Pancreas (tissue), 10 donors: ENCODE measurements at regions not wholly inside any gene's neighbourhood (a gene's known extent, or its start where the extent isn't known, plus 50 kb on each side); places are given as distances from the start of the nearest gene placed in this dataset.

Source experiments
- ATAC-seq, 4 donors: fragments of 200-7000 bp; cut with Tn5 transposase; one replicate each; pipeline versions ENCODE4 v1.8.0 to v1.9.1; 2020; ENCODE audit warnings: mild to moderate bottlenecking in 4 of 4, moderate library complexity in 4 of 4
- DNase-seq, 6 donors: peaks; one replicate each; pipeline ENCODE4 v3.0.0-alpha.2; 2020
- FAIRE-seq: peaks from 2 replicates; lab custom pipeline; 2012; peaks lifted over from hg19 to GRCh38; lab: Jason Lieb, UNC
- H3K27ac ChIP-seq, 4 donors: fragments of 200-600 bp; sonication (generic); 1 replicate in 3 of 4; 2 replicates in 1 of 4; pipeline versions ENCODE4 v1.5.0 to v1.8.0; 2020
- H3K27me3 ChIP-seq, 4 donors: fragments of 200-600 bp; one replicate each; pipeline ENCODE4 v1.8.0; 2021
- H3K36me3 ChIP-seq, 3 donors: fragments of 200-600 bp; sonication (generic) in 1 of 3; one replicate each; pipeline versions ENCODE4 v1.5.0 to v1.8.0; 2020 to 2021
- H3K4me1 ChIP-seq, 3 donors: fragments of 200-600 bp; one replicate each; pipeline ENCODE4 v1.8.0; 2021
- H3K4me3 ChIP-seq, 4 donors: fragments of 200-600 bp; sonication (generic) in 2 of 4; one replicate each; pipeline versions ENCODE4 v1.5.0 to v1.8.0; 2020 to 2021
- H3K9me3 ChIP-seq, 4 donors: fragments of 200-600 bp; one replicate each; pipeline ENCODE4 v1.8.0; 2021
- WGBS, 2 donors: extraction: QIAGEN DNeasy Blood & Tissue Kit; methylation state at CpG; one replicate each; pipeline ENCODE4 v1.1.7; 2013; 5-methylcytosine and 5-hydroxymethylcytosine counted together
- intact Hi-C, 3 donors: fragments of 100-400 bp; cut with DNase I; formaldehyde crosslinking; loops; one replicate each; pipeline versions ENCODE4 v1.11.1 to v1.14.2; 2022
- TF ChIP-seq, protein P1 (sequence below), 4 donors: fragments of 200-600 bp; sonication (generic) in 3 of 4; IDR thresholded peaks; one replicate each; pipeline versions ENCODE4 v1.5.0 to v1.8.0; 2021; ENCODE audit warnings: antibody characterized with exemption in 4 of 4
- donor health status: healthy with polysubstance abuse.
- donor health status: DM: no; HTN: no; CAD: no; lungs with moderate emphysema.
- donor health status: DM: no; HTN: no; CAD: no.
- donor health status: control.
- donor health status: control.
- donor health status: Bipolar disorder and iron deficiency.
- donor health status: DM: yes; HTN: yes; CAD: no.
- donor health status: DM: no; HTN: no; CAD: no.
- donor health status: DM: no; HTN: no; CAD: no.
- donor health status: DM: yes; HTN: yes; CAD: no.

DNA sequence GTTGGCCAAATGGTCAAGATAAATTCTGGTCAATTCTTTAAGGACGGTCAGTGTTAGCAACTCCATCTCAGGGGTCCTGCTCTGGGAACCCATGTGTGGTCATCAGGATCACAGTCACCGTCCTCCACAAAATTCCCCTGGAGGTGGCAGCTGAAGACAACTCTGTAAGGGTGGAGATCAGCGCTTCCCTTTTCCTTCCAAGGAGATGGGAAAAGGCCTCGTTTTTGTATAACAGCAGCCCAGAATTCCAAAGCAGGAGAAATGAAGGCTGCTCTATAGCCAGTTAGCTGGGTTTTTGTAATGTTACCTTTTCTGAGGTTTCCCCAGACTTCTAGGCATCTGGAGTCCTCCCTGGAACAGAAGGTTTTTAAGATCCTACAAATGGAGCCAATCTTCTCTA is 334.8 kb downstream of the MYCN start:
- TF ChIP-seq, protein P1, sequence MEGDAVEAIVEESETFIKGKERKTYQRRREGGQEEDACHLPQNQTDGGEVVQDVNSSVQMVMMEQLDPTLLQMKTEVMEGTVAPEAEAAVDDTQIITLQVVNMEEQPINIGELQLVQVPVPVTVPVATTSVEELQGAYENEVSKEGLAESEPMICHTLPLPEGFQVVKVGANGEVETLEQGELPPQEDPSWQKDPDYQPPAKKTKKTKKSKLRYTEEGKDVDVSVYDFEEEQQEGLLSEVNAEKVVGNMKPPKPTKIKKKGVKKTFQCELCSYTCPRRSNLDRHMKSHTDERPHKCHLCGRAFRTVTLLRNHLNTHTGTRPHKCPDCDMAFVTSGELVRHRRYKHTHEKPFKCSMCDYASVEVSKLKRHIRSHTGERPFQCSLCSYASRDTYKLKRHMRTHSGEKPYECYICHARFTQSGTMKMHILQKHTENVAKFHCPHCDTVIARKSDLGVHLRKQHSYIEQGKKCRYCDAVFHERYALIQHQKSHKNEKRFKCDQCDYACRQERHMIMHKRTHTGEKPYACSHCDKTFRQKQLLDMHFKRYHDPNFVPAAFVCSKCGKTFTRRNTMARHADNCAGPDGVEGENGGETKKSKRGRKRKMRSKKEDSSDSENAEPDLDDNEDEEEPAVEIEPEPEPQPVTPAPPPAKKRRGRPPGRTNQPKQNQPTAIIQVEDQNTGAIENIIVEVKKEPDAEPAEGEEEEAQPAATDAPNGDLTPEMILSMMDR (IDR thresholded peaks at IDR 0.05) = no peak
- no peak for FAIRE-seq
- 89 to 90% methylated on average over 4 of the region's 4 CpGs for WGBS, 2 donors
- Histone ChIP-seq H3K4me3 (no peak overlapping the region), H3K36me3 (no peaks in the 10 kb centered on the region), H3K4me1 (no peaks in the 10 kb centered on the region), H3K9me3 (no peaks in the 10 kb centered on the region), H3K27ac (no peak overlapping the region), H3K27me3 (no peaks in the 10 kb centered on the region)
- no peak for DNase-seq
- no peak for ATAC-seq
- intact Hi-C loops = no loop called here

DNA sequence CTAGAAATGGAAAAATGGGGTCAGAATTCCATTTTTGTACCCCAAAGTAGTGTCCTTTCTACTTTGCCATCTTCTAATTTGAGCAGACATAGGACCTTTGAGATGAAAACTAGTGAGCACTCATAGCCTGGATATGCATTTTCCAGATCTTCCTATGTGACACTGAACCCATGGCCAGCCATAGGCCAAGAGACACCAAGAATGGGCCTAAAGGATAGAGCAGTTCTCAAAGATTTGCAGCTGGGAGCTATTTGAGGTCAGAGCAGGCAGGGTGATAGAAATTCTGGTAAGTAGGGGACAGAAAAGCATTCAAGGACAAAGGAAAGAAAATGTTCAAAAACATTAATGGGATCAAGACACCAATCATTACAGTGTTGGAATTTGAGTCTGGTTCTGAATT is 332.8 kb downstream of the MYCN start:
- Histone ChIP-seq H3K27ac (no peak overlapping the region), H3K9me3 (no peaks in the 10 kb centered on the region), H3K27me3 (no peaks in the 10 kb centered on the region), H3K36me3 (no peaks in the 10 kb centered on the region), H3K4me1 (no peaks in the 10 kb centered on the region), H3K4me3 (no peak overlapping the region)
- intact Hi-C loops = no loop called here
- no peak for FAIRE-seq
- DNase-seq = no peak
- no peak for ATAC-seq
- TF ChIP-seq, protein P1 (IDR thresholded peaks at IDR 0.05) = no peak

DNA sequence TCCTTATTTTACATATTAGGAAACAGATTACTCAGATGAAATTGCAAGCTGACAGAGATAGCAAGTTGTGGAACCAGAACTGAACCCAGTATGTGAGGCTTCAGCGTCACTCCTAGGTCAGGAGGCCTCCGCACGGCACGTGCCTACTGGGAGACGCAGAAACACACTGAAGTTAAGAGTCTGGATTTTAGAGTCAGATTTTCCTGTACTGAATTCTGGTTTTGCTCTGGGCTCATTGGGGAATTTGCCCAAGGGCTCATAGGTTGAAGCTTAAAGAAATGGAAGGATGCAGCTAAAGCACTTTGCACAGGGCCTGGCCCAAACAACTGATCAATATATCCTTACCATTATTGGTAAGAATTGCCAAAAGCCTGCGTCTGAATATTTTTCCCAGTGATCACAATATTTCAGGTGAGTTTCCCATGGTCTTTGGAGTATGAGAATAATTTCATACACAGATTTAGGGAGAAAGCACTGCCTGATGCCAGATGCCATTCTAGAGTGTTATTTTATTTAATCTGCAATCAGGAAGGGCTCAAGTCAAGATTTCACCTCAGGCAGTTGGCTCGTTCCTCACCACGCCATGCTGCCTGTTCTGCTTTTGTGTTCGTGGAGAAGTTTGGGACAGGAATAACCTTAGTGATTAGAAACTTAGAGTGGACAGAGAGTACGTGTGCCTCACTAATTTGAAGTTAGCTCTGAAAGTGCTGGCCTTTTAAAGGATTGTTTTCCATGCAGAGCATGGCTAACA is 331.9 kb downstream of the MYCN start:
- ATAC-seq = no peak
- no peak overlapping the region for H3K4me3 ChIP-seq
- H3K27me3 ChIP-seq = no peaks in the 10 kb centered on the region
- no peaks in the 10 kb centered on the region for H3K4me1 ChIP-seq
- TF ChIP-seq, protein P1 (IDR thresholded peaks at IDR 0.05) = no peak
- H3K9me3 ChIP-seq = no peaks in the 10 kb centered on the region
- no peak for DNase-seq
- no peak for FAIRE-seq
- intact Hi-C loops = no loop called here
- WGBS, 2 donors = 85 to 88% methylated on average over 10 of the region's 10 CpGs
- no peak overlapping the region for H3K27ac ChIP-seq
- no peaks in the 10 kb centered on the region for H3K36me3 ChIP-seq

DNA sequence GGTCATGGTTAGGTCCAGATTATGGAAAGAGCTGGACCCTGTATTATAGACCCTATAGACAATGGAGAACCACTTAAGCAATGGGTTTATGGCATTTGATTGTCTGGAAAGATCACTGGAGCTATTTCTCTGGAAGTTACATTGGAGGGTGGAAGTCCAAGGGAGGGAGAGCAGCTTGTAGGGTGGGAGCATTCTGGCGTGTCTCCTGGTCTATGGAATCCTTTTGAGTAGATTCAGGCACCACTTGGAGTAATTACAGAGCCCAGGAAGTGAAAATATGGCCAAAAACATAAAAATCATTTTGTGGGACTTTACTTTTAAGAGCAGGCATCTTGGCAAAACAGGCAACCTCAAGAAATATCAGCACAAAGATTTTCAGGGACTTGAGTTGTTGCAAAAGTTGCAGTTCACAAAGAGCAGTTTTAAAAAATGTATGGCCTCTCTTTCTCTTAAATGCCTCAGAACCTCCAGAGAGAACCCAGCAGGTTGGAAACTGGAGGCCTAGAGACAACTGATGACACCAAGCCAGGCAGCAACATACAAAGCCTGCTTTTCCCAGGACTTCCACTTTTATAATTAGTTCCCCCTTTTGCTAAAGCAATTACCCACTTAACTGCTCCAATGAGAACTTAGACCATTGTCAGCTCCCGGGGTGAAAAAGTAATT is 331.0 kb downstream of the MYCN start:
- FAIRE-seq (no peak), ATAC-seq (no peak), DNase-seq (no peak)
- H3K4me1 ChIP-seq = no peaks in the 10 kb centered on the region
- intact Hi-C loops = no loop called here
- WGBS, 2 donors = 64 to 65% methylated on average over 2 of the region's 2 CpGs
- H3K27ac ChIP-seq = no peak overlapping the region
- TF ChIP-seq, protein P1 (IDR thresholded peaks at IDR 0.05) = no peak
- H3K9me3 ChIP-seq = no peaks in the 10 kb centered on the region
- H3K27me3 ChIP-seq = no peaks in the 10 kb centered on the region
- H3K36me3 ChIP-seq = no peaks in the 10 kb centered on the region
- no peak overlapping the region for H3K4me3 ChIP-seq

DNA sequence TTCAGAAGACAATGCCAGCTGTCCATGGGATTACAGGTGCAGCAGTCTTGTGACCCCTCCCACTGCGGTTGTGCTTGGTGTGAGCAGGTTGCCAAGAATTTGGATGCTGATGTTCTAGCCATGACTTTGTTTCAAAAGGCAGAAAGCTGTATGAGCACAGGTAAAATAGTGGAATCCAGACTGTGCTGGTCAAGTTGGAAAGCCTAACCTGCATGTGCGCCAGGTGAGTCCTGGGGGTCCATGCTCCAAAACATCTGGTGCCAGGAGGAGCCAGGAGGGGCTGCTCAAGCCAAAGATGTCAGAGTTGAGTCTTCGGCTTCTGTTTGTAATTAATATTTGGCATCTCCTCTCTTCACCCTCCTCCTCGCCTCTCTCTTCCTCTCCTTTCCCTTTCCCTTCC is 330.1 kb downstream of the MYCN start:
- no peaks in the 10 kb centered on the region for H3K9me3 ChIP-seq
- no peaks in the 10 kb centered on the region for H3K27me3 ChIP-seq
- FAIRE-seq = no peak
- no peaks in the 10 kb centered on the region for H3K4me1 ChIP-seq
- no peak for ATAC-seq
- 79 to 89% methylated on average over 4 of the region's 4 CpGs for WGBS, 2 donors
- no peaks in the 10 kb centered on the region for H3K36me3 ChIP-seq
- H3K27ac ChIP-seq = no peak overlapping the region
- TF ChIP-seq, protein P1 (IDR thresholded peaks at IDR 0.05) = no peak
- H3K4me3 ChIP-seq = no peak overlapping the region
- no peak for DNase-seq
- intact Hi-C loops = no loop called here
